Posterior vena cava (tissue), 2 donors: ENCODE measurements at regions not wholly inside any gene's neighbourhood (a gene's known extent, or its start where the extent isn't known, plus 50 kb on each side); places are given as distances from the start of the nearest gene placed in this dataset.

Source experiments
- DNase-seq: peaks from one replicate; pipeline ENCODE4 v3.0.0-alpha.2; 2020; ENCODE audit warnings: low spot score
- intact Hi-C, 2 donors: fragments of 100-400 bp; cut with DNase I; formaldehyde crosslinking; loops; one replicate each; pipeline versions ENCODE4 v1.14.1 to v1.14.2; 2022 to 2023
- donor health status: DM: yes; HTN: yes; CAD: no.
- donor health status: DM: yes; HTN: yes; CAD: no.

GRCh38 chr2:58925676-58926081 is 684.6 kb upstream of the FANCL start:
- intact Hi-C loops, result no loop called here
- peak; percentile 74 for DNase-seq

- DNase-seq, result no peak
- intact Hi-C loops, result no loop called here
These were observed 682.7 kb upstream of the FANCL start for GRCh38 chr2:58923869-58924268.

- intact Hi-C loops, result no loop called here
- DNase-seq, result no peak
These were observed 681.1 kb upstream of the FANCL start for GRCh38 chr2:58922245-58922644.

GRCh38 chr2:58921676-58922075 is 680.6 kb upstream of the FANCL start:
- no peak for DNase-seq
- intact Hi-C loops, result no loop called here

- intact Hi-C loops, result no loop called here
- no peak for DNase-seq
These were observed 678.9 kb upstream of the FANCL start for GRCh38 chr2:58920001-58920400.

- no peak for DNase-seq
- intact Hi-C loops, result no loop called here
These were observed 678.2 kb upstream of the FANCL start for GRCh38 chr2:58919316-58919715.

GRCh38 chr2:58918141-58918540 is 677.0 kb upstream of the FANCL start:
- DNase-seq, result no peak
- intact Hi-C loops, result no loop called here

GRCh38 chr2:58917596-58917995 is 676.5 kb upstream of the FANCL start:
- DNase-seq, result no peak
- intact Hi-C loops, result no loop called here

GRCh38 chr2:58916063-58916462 is 674.9 kb upstream of the FANCL start:
- DNase-seq, result no peak
- intact Hi-C loops, result no loop called here

- no peak for DNase-seq
- intact Hi-C loops, result no loop called here
These were observed 673.8 kb upstream of the FANCL start for GRCh38 chr2:58914733-58915505.

GRCh38 chr2:58913082-58913726 is 672.1 kb upstream of the FANCL start:
- DNase-seq, result no peak
- intact Hi-C loops, result no loop called here

- DNase-seq, result no peak
- intact Hi-C loops, result no loop called here
These were observed 670.8 kb upstream of the FANCL start for GRCh38 chr2:58911877-58912276.

GRCh38 chr2:58908501-58909154 is 667.5 kb upstream of the FANCL start:
- intact Hi-C loops, result no loop called here
- DNase-seq, result no peak

GRCh38 chr2:58907644-58908043 is 666.5 kb upstream of the FANCL start:
- intact Hi-C loops, result no loop called here

GRCh38 chr2:58906081-58906645 is 665.0 kb upstream of the FANCL start:
- intact Hi-C loops, result no loop called here
- no peak for DNase-seq

More at GRCh38 chr2:58907644-58908043, 666.5 kb upstream of the FANCL start:
- no peak for DNase-seq

- no peak for DNase-seq
- intact Hi-C loops, result no loop called here
These were observed 663.0 kb upstream of the FANCL start for GRCh38 chr2:58904095-58904494.

- intact Hi-C loops, result no loop called here
- no peak for DNase-seq
These were observed 662.3 kb upstream of the FANCL start for GRCh38 chr2:58903427-58903826.

- no peak for DNase-seq
These were observed 659.3 kb upstream of the FANCL start for GRCh38 chr2:58900246-58901027.

GRCh38 chr2:58899692-58900091 is 658.6 kb upstream of the FANCL start:
- intact Hi-C loops, result no loop called here
- DNase-seq, result no peak

More at GRCh38 chr2:58900246-58901027, 659.3 kb upstream of the FANCL start:
- intact Hi-C loops, result no loop called here
